ENCODE measurements at regions not wholly inside any gene's neighbourhood (a gene's known extent, or its start where the extent isn't known, plus 50 kb on each side); places are given as distances from the start of the nearest gene placed in this dataset.

- no peak for FAIRE-seq
Observed at GRCh38 chr9:89984214-89984613, 379.4 kb downstream of the GADD45G start.

DNA sequence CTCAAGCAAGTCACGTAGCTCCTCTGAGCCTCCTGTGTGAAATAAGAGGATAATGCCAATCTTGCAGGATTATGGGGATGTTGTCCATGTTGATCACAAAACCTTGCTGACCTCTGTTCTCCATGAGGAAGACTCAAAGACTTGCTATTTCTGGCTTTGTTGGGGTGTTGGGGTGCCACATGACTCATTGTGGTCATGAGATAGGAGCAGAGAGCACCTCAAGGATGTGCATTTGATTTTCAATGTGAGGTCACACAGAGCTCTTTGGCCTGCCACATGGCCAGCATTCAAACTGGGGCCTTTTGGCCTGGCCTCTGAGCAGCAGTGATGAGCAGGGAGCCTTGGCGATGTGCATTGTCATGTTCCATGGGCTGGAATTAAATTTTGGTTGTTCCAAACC, 380.3 kb downstream of the GADD45G start:
- FAIRE-seq: no peak

DNA sequence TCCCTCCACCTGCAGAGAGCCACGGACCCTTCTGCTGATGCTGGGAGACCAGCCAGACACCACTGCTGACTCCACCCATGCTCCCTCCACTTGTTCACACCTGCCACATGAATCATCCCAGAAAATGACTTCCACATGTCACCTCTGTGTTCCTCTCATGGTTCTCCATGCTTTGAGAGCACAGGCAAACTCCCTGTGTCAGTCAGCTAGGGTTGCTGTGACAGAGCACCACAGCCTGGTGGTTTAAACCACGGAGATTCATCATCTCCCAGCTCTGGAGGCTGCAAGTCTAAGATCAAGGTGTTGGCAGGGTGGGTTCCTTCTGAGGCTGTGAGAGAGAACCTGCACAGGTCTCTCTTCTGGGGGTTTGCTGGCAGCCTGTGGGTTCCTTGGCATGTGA, 381.4 kb downstream of the GADD45G start:
- no peak for FAIRE-seq

- no peak for FAIRE-seq
Observed at GRCh38 chr9:89988458-89988857, 383.6 kb downstream of the GADD45G start.

- no peak for FAIRE-seq
Observed at GRCh38 chr9:89991204-89991790, 386.5 kb downstream of the GADD45G start.

DNA sequence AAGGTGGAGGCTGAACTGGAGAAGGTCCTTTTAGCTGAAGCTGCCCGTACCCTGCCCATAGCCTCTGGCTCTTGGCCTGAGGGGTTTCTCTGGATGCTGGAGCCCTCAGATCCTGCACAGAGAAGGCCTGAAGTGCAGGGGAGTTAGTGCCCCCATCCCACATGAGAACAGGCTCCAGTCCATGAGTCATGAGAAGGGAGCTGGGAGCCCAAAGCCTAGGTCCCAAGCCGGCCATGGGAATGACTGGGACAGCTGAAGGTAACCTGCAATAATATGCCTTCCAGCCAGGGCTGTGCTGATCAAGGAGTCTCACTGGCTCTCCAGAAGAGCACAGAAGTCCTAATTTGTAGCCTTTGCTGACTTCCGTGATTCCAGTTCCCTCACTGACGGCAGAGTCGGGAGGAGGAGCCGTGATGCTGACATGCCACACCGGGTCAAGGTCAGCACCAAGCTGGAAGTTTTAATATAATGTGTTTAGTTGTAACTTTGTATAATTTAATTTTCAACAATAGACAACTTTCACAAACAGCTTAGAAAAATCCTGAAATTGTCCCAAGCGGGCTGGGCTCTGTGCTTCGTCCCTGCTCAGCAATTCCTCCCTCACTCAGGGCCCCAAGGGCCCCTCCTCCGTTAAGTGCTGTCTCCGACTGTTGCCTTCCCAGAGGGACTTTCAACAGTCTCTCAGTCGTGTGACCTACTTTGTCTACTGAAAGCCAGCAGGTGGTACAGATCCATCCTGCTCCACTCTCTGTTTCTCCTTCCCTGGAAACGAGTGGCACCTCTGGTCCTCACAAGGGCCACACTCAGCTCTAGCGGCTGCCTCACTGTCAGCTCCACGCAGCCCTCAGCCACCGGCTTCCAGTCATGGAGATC, 387.8 kb downstream of the GADD45G start:
- no peak for FAIRE-seq

GRCh38 chr9:89993678-89994630, 389.1 kb downstream of the GADD45G start:
- FAIRE-seq: no peak

- no peak for FAIRE-seq
Observed at GRCh38 chr9:89994988-89995613, 390.3 kb downstream of the GADD45G start.

- no peak for FAIRE-seq
Observed at GRCh38 chr9:89996116-89996515, 391.3 kb downstream of the GADD45G start.

DNA sequence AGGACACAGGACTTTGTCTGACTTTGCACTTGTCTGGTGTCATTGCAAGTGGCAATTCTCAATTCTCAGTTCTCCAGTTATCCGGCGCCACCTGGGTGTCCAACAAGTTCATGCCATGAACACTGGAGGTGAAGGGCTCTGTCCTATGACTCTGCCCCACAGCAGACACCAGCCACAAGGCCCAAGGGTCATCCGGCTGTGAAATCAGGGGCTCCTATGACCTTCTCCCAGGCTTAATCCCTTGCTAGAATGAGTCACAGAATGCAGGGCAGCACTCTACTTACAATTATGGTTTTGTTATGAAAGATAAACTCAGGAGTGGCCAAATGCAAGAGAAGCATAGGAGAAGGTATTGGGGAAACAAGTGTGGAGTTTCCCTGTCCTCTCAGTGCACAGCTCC, 392.0 kb downstream of the GADD45G start:
- no peak for FAIRE-seq

GRCh38 chr9:89998633-89999032, 393.8 kb downstream of the GADD45G start:
- no peak for FAIRE-seq

DNA sequence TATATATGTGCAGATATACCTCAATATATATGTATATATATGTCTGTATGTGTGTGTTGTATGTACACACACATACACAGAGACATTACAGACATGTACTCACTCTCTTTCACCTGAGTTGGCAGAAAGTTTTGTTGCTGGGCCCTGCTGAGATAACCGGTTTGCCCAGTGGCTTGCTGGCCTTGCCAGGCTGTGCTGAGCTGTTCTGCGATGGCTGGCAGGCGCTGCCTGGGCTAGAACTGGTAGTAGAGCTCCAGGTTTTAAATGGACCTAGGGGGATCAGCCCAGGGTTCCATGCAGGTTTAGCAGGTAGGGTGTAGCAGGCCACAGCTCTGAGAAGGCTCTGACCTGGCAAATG, 394.3 kb downstream of the GADD45G start:
- FAIRE-seq: no peak

DNA sequence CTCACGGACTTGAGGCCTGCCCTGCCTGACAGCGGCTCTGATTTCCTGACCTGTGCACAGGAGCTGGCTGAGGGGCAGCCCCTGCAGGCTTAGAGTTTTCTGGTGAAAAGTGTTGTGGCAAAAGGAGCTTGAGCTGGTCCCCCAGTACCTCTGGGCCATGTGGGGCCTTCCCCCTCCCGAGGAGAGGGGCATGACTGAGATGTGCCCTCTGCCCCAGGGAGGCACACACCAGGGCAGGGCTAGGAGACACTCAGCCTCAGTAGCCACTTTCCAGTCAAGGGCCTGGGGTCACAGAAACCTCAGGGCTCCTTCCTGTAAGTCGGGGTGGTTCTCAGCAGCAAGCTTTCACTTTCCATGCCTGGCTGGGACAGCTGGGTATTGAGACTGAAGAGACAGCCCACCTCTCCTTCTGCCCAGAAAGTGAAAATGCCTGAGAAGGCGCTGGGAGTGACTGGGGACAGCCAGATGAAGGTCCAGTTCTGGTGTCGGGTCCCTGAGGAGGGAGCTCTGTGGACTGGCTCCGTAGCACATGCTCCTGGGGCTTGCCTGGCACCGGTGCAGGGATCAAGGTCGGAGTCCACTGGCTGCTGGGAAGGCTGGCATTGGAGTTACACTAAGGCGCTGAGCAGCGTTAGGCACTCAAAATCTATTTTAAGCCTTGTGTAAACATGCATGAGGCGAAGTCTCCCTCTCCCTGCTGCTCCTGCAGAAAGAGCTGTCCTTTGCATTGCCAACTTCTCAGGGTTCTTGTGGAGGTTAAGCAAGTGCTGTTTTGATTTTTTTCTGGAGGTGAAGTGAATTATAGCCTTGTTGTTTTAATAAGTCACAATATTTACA, 394.9 kb downstream of the GADD45G start:
- FAIRE-seq: no peak

DNA sequence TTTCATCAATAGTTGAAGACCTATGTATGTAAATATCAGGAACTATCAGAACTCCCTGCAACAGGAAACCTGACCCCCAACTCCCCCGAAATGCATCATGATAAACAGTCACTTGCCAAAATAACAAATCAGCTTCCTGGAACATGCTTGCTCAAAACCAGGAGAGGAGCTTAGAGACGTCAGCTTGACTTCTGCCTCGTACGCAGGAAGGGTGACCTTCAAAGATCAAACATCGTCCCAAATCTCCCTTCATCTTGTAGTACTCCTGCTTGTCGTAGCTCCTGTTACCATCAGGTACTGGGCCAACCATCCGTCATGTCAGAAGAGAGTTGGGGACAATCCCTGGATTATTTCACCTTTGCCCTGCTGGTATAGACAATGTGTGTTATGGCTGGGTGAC, 396.1 kb downstream of the GADD45G start:
- FAIRE-seq: no peak

DNA sequence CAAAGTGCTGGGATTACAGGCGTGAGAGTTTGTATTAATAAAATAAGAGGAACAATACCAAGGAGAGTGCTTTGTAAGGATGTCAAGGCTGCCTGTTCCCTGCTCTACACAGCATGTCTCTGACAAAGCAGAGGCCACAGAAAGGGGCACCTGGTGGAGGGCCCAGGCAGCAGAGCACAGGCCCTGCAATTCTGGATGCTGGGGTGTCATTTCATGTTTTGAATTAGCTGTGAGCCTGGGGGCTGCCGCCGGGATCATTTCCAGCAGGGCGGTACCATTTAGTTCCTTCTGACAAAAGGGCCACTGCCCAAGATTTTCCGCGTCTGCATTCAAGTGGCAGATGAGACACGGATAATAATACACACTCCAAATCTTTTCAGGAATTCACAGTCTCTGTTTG, 396.9 kb downstream of the GADD45G start:
- FAIRE-seq: no peak

- FAIRE-seq: no peak
Observed at GRCh38 chr9:90002397-90003271, 397.8 kb downstream of the GADD45G start.

- FAIRE-seq: no peak
Observed at GRCh38 chr9:90005388-90005787, 400.6 kb downstream of the GADD45G start.

GRCh38 chr9:90007516-90008440, 403.0 kb downstream of the GADD45G start:
- no peak for FAIRE-seq

DNA sequence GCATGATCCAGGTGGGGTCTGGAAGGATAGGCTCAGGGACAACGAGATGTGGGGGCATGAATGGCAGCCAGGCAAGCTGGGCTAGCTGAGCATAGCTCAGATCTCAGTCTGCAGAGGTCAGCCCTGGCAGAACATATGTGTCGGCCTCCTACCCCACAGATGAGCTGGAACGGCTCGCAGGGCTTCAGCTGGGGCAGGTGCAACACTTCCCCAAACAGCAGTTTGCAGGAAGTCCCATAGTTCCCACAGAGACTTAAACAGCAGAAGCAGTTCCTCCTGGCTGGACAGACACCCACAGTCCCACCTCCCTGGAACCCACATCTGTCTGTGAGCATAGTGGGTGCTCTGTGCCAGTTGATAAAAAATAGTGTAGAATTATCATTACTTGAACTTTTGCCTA, 404.6 kb downstream of the GADD45G start:
- FAIRE-seq: no peak

DNA sequence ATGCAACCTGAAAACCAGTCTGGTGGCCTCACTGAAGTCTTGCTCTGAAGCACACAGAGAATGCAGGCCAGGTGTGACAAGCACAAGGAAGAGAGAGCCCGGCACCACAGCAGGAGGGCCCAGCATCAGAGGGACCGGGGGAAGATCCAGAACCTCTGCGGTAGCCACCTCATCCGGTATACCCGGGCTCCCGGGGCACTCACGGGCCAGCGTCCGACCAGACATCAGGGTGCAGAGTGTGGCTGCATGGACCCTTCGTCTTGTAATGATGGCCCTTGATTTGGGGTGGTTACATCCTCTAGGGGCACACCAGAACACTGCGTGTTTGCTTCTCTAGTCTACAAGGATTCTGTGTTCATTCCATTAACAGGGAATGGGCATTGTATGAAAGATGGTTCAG, 406.0 kb downstream of the GADD45G start:
- FAIRE-seq: no peak
